Uterus (tissue), 2 donors: ENCODE measurements at regions not wholly inside any gene's neighbourhood (a gene's known extent, or its start where the extent isn't known, plus 50 kb on each side); places are given as distances from the start of the nearest gene placed in this dataset.

ENCODE experiments used
- POLR2A ChIP-seq, 2 donors: fragments of 450-650 bp; IDR thresholded peaks; one replicate each; pipeline ENCODE4 v1.6.1; 2016; ENCODE audit warnings: antibody characterized with exemption in 2 of 2, mild to moderate bottlenecking in 1 of 2, moderate library complexity in 1 of 2
- TF ChIP-seq, protein P1 (sequence below), 4 experiments: fragments of 200-600 bp in 2 of 4; fragments of 450-650 bp in 2 of 4; sonication (generic) in 2 of 4; IDR thresholded peaks; one replicate each; pipeline ENCODE4 v1.5.1; 2016 to 2019; ENCODE audit warnings: antibody characterized with exemption in 4 of 4, mild to moderate bottlenecking in 2 of 4, moderate library complexity in 1 of 4

DNA sequence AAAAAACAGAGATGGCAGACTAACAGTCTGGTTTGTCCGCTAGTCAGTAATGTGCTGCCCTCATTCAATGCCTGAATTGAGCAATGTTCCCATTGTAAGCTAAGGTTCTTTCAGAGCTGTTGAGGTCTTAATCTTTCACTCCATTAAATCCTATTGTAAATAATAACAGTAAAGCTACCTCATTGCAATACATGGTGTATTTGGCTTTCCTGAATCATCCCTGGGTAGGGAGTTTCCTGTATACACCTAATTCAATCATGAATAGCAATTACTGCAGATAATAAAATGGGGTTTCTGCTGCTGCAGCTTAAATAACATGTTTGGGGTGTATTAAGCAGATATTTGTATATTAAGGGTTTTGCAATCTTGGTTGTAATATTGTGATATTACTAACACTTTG, 1100.2 kb upstream of the INTU start:
- TF ChIP-seq, protein P1, sequence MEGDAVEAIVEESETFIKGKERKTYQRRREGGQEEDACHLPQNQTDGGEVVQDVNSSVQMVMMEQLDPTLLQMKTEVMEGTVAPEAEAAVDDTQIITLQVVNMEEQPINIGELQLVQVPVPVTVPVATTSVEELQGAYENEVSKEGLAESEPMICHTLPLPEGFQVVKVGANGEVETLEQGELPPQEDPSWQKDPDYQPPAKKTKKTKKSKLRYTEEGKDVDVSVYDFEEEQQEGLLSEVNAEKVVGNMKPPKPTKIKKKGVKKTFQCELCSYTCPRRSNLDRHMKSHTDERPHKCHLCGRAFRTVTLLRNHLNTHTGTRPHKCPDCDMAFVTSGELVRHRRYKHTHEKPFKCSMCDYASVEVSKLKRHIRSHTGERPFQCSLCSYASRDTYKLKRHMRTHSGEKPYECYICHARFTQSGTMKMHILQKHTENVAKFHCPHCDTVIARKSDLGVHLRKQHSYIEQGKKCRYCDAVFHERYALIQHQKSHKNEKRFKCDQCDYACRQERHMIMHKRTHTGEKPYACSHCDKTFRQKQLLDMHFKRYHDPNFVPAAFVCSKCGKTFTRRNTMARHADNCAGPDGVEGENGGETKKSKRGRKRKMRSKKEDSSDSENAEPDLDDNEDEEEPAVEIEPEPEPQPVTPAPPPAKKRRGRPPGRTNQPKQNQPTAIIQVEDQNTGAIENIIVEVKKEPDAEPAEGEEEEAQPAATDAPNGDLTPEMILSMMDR (IDR thresholded peaks at IDR 0.05) = no peak
- TF ChIP-seq POLR2A (IDR thresholded peaks at IDR 0.05) = no peak
